Kidney (tissue), 13 donors: ENCODE measurements at regions not wholly inside any gene's neighbourhood (a gene's known extent, or its start where the extent isn't known, plus 50 kb on each side); places are given as distances from the start of the nearest gene placed in this dataset.

Experiments used
- DNase-seq, 5 donors: peaks; one replicate each; pipeline ENCODE4 v3.0.0-alpha.2; 2013 to 2020
- FAIRE-seq: peaks from 2 replicates; lab custom pipeline; 2012; peaks lifted over from hg19 to GRCh38; lab: Jason Lieb, UNC
- H3K27ac ChIP-seq, 2 donors: one replicate each; pipeline ENCODE4 v1.7.0; 2013; ENCODE audit warnings: low read depth in 2 of 2, low read length in 2 of 2, inconsistent platforms in 1 of 2
- H3K27me3 ChIP-seq: one replicate; pipeline ENCODE4 v1.7.1; 2013; ENCODE audit warnings: low read length, inconsistent platforms; ENCODE audit not compliant: control insufficient read depth, insufficient read depth
- H3K36me3 ChIP-seq, 3 donors: one replicate each; pipeline versions ENCODE4 v1.7.0 to v1.7.1; 2013; ENCODE audit warnings: low read length in 3 of 3, control low read depth in 1 of 3, inconsistent platforms in 1 of 3; ENCODE audit not compliant: insufficient read depth in 3 of 3, control insufficient read depth in 2 of 3
- H3K4me1 ChIP-seq, 3 donors: one replicate each; pipeline versions ENCODE4 v1.7.0 to v1.7.1; 2013; ENCODE audit warnings: low read length in 3 of 3, inconsistent platforms in 1 of 3, low read depth in 1 of 3; ENCODE audit not compliant: control insufficient read depth in 2 of 3, insufficient read depth in 2 of 3
- H3K4me3 ChIP-seq, 3 donors: one replicate each; pipeline versions ENCODE4 v1.7.0 to v1.8.1; 2013; ENCODE audit warnings: low read length in 3 of 3, control low read depth in 1 of 3, inconsistent platforms in 1 of 3
- H3K9ac ChIP-seq, 3 donors: one replicate each; pipeline versions ENCODE4 v1.7.0 to v1.7.1; 2013; ENCODE audit warnings: low read length in 3 of 3, control low read depth in 1 of 3, inconsistent platforms in 1 of 3
- H3K9me3 ChIP-seq, 3 donors: one replicate each; pipeline versions ENCODE4 v1.7.0 to v1.7.1; 2013; ENCODE audit warnings: low read length in 3 of 3, control low read depth in 1 of 3, inconsistent platforms in 1 of 3; ENCODE audit not compliant: control insufficient read depth in 2 of 3, insufficient read depth in 1 of 3
- CTCF ChIP-seq: IDR thresholded peaks from 3 replicates; pipeline ENCODE4 v1.5.1; 2012; ENCODE audit warnings: mild to moderate bottlenecking, moderate library complexity, borderline replicate concordance; ENCODE audit not compliant: insufficient read depth; ENCODE audit errors: extremely low read depth
- intact Hi-C: fragments of 100-400 bp; cut with DNase I; formaldehyde crosslinking; loops from one replicate; pipeline ENCODE4 v1.11.1; 2022
- donor health status: control.
- donor health status: control.
- donor health status: control.
- donor health status: control.
- donor health status: control.
- donor health status: DM: yes; HTN: yes; CAD: no.
- donor health status: Normal renal cell carcinoma (clear cell type).

DNA sequence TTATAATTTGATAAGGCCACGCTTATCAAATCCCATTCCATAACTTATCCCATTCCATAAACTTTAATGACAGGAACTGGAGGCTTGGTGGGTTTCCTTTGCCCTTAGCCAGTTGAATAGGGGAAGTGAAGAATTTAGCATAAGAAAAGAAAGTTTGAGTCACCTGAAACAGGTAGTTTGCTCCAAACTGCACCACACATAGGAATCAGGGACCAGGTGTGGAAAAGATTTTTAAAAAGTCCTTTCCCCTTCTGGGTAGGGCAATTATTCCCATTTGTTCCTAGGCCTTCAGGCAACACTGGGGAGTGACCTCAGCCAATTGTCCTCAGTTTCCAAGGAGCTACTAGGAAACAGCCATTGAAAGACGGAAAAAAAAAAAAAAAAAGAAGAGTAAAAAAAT lies 525.7 kb upstream of the CNTN5 start:
- Histone ChIP-seq H3K27me3 (no peaks in the 10 kb centered on the region), H3K9me3 (no peaks in the 10 kb centered on the region), H3K27ac (no peak overlapping the region), H3K4me1 (peaks cover 0 to 7% (median 0%) of the 10 kb centered on the region in 3 donors), H3K36me3 (no peaks in the 10 kb centered on the region), H3K4me3 (peak overlapping the region in 2 of 3 donors; percentile 14 to 46), H3K9ac (no peak overlapping the region)
- TF ChIP-seq CTCF: no peak
- DNase-seq: no peak
- FAIRE-seq: no peak
- intact Hi-C loops: no loop called here

GRCh38 chr11:98495601-98496000 lies 525.1 kb upstream of the CNTN5 start:
- Histone ChIP-seq H3K9ac (no peak overlapping the region), H3K27me3 (no peaks in the 10 kb centered on the region), H3K9me3 (no peaks in the 10 kb centered on the region), H3K27ac (no peak overlapping the region), H3K36me3 (no peaks in the 10 kb centered on the region), H3K4me1 (peaks cover 0 to 7% (median 0%) of the 10 kb centered on the region in 3 donors), H3K4me3 (peak overlapping the region in 2 of 3 donors; percentile 23 to 46)
- DNase-seq: no peak
- FAIRE-seq: no peak
- intact Hi-C loops: no loop called here
- no peak for TF ChIP-seq CTCF

- H3K9me3 ChIP-seq: peaks cover 0 to 4% (median 0%) of the 10 kb centered on the region in 3 donors
- no peak overlapping the region for H3K4me3 ChIP-seq
- no peak for FAIRE-seq
- H3K9ac ChIP-seq: no peak overlapping the region
- intact Hi-C loops: no loop called here
- H3K27ac ChIP-seq: no peak overlapping the region
- no peaks in the 10 kb centered on the region for H3K4me1 ChIP-seq
- H3K36me3 ChIP-seq: no peaks in the 10 kb centered on the region
- no peak for TF ChIP-seq CTCF
- no peaks in the 10 kb centered on the region for H3K27me3 ChIP-seq
- no peak for DNase-seq
These were observed 513.5 kb upstream of the CNTN5 start for GRCh38 chr11:98507208-98507607.

- Histone ChIP-seq H3K4me1 (no peaks in the 10 kb centered on the region), H3K4me3 (no peak overlapping the region), H3K36me3 (no peaks in the 10 kb centered on the region), H3K27me3 (no peaks in the 10 kb centered on the region), H3K27ac (no peak overlapping the region), H3K9me3 (peaks cover 0 to 1% (median 0%) of the 10 kb centered on the region in 3 donors), H3K9ac (no peak overlapping the region)
- FAIRE-seq: peak; percentile 30
- no peak for DNase-seq
- no peak for TF ChIP-seq CTCF
- intact Hi-C loops: no loop called here
These were observed 507.8 kb upstream of the CNTN5 start for GRCh38 chr11:98512938-98513337.
